ENCODE measurements at regions not wholly inside any gene's neighbourhood (a gene's known extent, or its start where the extent isn't known, plus 50 kb on each side); places are given as distances from the start of the nearest gene placed in this dataset.
A peak's percentile ranks its signal among the peaks of the same experiment; 100 is the strongest.

- no peak overlapping the region for H3K4me3 ChIP-seq (ENCODE audit: low read depth in 1 of 3, low read length in 3 of 3)
- no peak overlapping the region for H3K9ac ChIP-seq (ENCODE audit: low read depth in 1 of 2, low read length in 2 of 2)
- H3K36me3 ChIP-seq (ENCODE audit: control insufficient read depth in 4 of 4, insufficient read depth in 3 of 4, low read depth in 1 of 4, low read length in 3 of 4), result no peaks in the 10 kb centered on the region
- DNase-seq (ENCODE audit: low spot score), result no peak
- WGBS, result 76% methylated on average over 9 of the region's 9 CpGs
- peaks cover 0 to 3% (median 0%) of the 10 kb centered on the region in 4 donors for H3K4me1 ChIP-seq (ENCODE audit: control insufficient read depth in 4 of 4, insufficient read depth in 4 of 4, low read length in 3 of 4)
- H3K9me3 ChIP-seq (ENCODE audit: control insufficient read depth in 4 of 4, low read length in 3 of 4), result no peaks in the 10 kb centered on the region
- no peak overlapping the region for H3K27ac ChIP-seq (ENCODE audit: low read depth in 1 of 2, low read length in 2 of 2)
- TF ChIP-seq NR2F2 (IDR thresholded peaks at IDR 0.05), result peak; percentile 56
- TF ChIP-seq SP1 (IDR thresholded peaks at IDR 0.05), result no peak
- H3K27me3 ChIP-seq (ENCODE audit: control insufficient read depth in 4 of 4, insufficient read depth in 4 of 4, low read length in 3 of 4), result no peaks in the 10 kb centered on the region
Observed at GRCh38 chr11:47915374-47915773, 65.0 kb upstream of the PTPRJ start.

- H3K27me3 ChIP-seq (ENCODE audit: control insufficient read depth in 4 of 4, insufficient read depth in 4 of 4, low read length in 3 of 4), result no peaks in the 10 kb centered on the region
- H3K4me3 ChIP-seq (ENCODE audit: low read depth in 1 of 3, low read length in 3 of 3), result no peak overlapping the region
- no peak for DNase-seq (ENCODE audit: low spot score)
- no peaks in the 10 kb centered on the region for H3K36me3 ChIP-seq (ENCODE audit: control insufficient read depth in 4 of 4, insufficient read depth in 3 of 4, low read depth in 1 of 4, low read length in 3 of 4)
- H3K9me3 ChIP-seq (ENCODE audit: control insufficient read depth in 4 of 4, low read length in 3 of 4), result no peaks in the 10 kb centered on the region
- H3K27ac ChIP-seq (ENCODE audit: low read depth in 1 of 2, low read length in 2 of 2), result no peak overlapping the region
- peaks cover 0 to 3% (median 0%) of the 10 kb centered on the region in 4 donors for H3K4me1 ChIP-seq (ENCODE audit: control insufficient read depth in 4 of 4, insufficient read depth in 4 of 4, low read length in 3 of 4)
- no peak for TF ChIP-seq HNF4A (conservative IDR thresholded peaks at IDR 0.05)
- no peak for TF ChIP-seq REST (IDR thresholded peaks at IDR 0.05)
- no peak for TF ChIP-seq CTCF (IDR thresholded peaks at IDR 0.05; ENCODE audit: low read depth, low read length, missing input control)
- TF ChIP-seq YY1 (IDR thresholded peaks at IDR 0.05), result no peak
- TF ChIP-seq FOXA1 (IDR thresholded peaks at IDR 0.05), result no peak
- H3K9ac ChIP-seq (ENCODE audit: low read depth in 1 of 2, low read length in 2 of 2), result no peak overlapping the region
- 91% methylated on average over 7 of the region's 7 CpGs for WGBS
Observed at GRCh38 chr11:47914743-47915142, 65.6 kb upstream of the PTPRJ start.

- H3K9ac ChIP-seq (ENCODE audit: low read depth in 1 of 2, low read length in 2 of 2), result no peak overlapping the region
- 97% methylated on average over 8 of the region's 8 CpGs for WGBS
- peaks cover 0 to 3% (median 0%) of the 10 kb centered on the region in 4 donors for H3K4me1 ChIP-seq (ENCODE audit: control insufficient read depth in 4 of 4, insufficient read depth in 4 of 4, low read length in 3 of 4)
- no peaks in the 10 kb centered on the region for H3K36me3 ChIP-seq (ENCODE audit: control insufficient read depth in 4 of 4, insufficient read depth in 3 of 4, low read depth in 1 of 4, low read length in 3 of 4)
- no peak overlapping the region for H3K27ac ChIP-seq (ENCODE audit: low read depth in 1 of 2, low read length in 2 of 2)
- no peak overlapping the region for H3K4me3 ChIP-seq (ENCODE audit: low read depth in 1 of 3, low read length in 3 of 3)
- H3K9me3 ChIP-seq (ENCODE audit: control insufficient read depth in 4 of 4, low read length in 3 of 4), result no peaks in the 10 kb centered on the region
- no peak for DNase-seq (ENCODE audit: low spot score)
- no peaks in the 10 kb centered on the region for H3K27me3 ChIP-seq (ENCODE audit: control insufficient read depth in 4 of 4, insufficient read depth in 4 of 4, low read length in 3 of 4)
- TF ChIP-seq MAX (IDR thresholded peaks at IDR 0.05), result no peak
- TF ChIP-seq HNF4A (conservative IDR thresholded peaks at IDR 0.05), result no peak
- TF ChIP-seq JUND (IDR thresholded peaks at IDR 0.05), result no peak
- no peak for TF ChIP-seq FOXA2 (IDR thresholded peaks at IDR 0.05)
- TF ChIP-seq REST (IDR thresholded peaks at IDR 0.05), result no peak
- no peak for TF ChIP-seq NR2F2 (IDR thresholded peaks at IDR 0.05)
- TF ChIP-seq HNF4G (IDR thresholded peaks at IDR 0.05), result no peak
- no peak for TF ChIP-seq CTCF (IDR thresholded peaks at IDR 0.05; ENCODE audit: low read depth, low read length, missing input control)
- no peak for TF ChIP-seq ATF3 (IDR thresholded peaks at IDR 0.05)
Observed at GRCh38 chr11:47913529-47914244, 65.5 kb upstream of the NUP160 start.
